Colonic mucosa (tissue), 4 donors: ENCODE measurements at regions not wholly inside any gene's neighbourhood (a gene's known extent, or its start where the extent isn't known, plus 50 kb on each side); places are given as distances from the start of the nearest gene placed in this dataset.

Source experiments
- DNase-seq: peaks from one replicate; pipeline ENCODE4 v3.0.0-alpha.2; 2020
- H3K27ac ChIP-seq: fragments of 200-600 bp; one replicate; pipeline ENCODE4 v1.8.0; 2021
- H3K27me3 ChIP-seq: fragments of 200-600 bp; one replicate; pipeline ENCODE4 v1.8.0; 2021
- H3K36me3 ChIP-seq: fragments of 200-600 bp; one replicate; pipeline ENCODE4 v1.8.0; 2021
- H3K4me1 ChIP-seq: fragments of 200-600 bp; one replicate; pipeline ENCODE4 v1.8.0; 2021; ENCODE audit warnings: mild to moderate bottlenecking
- H3K4me3 ChIP-seq: fragments of 200-600 bp; one replicate; pipeline ENCODE4 v1.8.0; 2021
- H3K9ac ChIP-seq, 2 donors: one replicate each; pipeline ENCODE4 v1.7.0; 2013; ENCODE audit warnings: control low read depth in 2 of 2, low read depth in 2 of 2, low read length in 2 of 2
- H3K9me3 ChIP-seq: fragments of 200-600 bp; one replicate; pipeline ENCODE4 v1.8.0; 2021
- intact Hi-C: fragments of 100-400 bp; cut with DNase I; formaldehyde crosslinking; loops from one replicate; pipeline ENCODE4 v1.14.1; 2022
- TF ChIP-seq, protein P1 (sequence below): fragments of 200-600 bp; IDR thresholded peaks from one replicate; pipeline ENCODE4 v1.8.0; 2022; ENCODE audit warnings: antibody characterized with exemption, mild to moderate bottlenecking
- donor health status: healthy.
- donor health status: DM: no; HTN: no; CAD: no.
- donor health status: DM: no; HTN: no; CAD: no.

DNA sequence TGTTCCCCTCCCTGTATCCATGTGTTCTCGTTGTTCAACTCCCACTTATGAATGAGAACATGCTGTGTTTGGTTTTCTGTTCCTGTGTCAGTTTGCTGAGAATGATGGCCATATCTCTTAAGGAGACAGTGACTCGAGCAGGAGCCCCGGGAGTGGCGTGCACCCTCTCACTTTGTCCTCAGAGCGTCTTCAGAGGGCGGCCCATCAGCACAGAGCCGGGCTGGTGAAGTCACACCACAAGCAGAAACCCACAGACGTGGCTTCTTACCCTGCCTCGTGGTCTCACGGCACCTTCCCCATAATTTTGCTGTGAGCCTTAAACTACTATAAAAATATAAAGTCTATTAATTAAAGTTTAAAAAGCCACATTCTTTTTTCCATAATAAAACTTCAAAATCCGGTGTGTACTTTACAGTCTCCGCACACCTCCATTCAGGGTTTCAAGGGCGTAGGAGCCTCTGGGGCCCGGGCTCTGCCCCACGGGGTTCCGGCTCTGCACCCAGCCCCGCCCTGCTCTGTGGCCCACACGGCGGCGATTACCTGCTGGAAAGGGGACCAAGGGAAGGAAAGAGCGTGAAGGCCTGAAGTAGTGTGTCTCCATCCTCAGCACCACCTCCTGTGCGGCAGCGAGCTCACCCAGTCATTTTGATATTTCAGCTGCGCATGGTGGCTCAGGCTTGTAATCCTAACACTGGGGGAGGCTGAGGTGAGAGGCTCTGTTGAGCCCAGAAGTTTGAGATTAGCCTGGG lies 101.3 kb upstream of the SOX1 start:
- TF ChIP-seq, protein P1, sequence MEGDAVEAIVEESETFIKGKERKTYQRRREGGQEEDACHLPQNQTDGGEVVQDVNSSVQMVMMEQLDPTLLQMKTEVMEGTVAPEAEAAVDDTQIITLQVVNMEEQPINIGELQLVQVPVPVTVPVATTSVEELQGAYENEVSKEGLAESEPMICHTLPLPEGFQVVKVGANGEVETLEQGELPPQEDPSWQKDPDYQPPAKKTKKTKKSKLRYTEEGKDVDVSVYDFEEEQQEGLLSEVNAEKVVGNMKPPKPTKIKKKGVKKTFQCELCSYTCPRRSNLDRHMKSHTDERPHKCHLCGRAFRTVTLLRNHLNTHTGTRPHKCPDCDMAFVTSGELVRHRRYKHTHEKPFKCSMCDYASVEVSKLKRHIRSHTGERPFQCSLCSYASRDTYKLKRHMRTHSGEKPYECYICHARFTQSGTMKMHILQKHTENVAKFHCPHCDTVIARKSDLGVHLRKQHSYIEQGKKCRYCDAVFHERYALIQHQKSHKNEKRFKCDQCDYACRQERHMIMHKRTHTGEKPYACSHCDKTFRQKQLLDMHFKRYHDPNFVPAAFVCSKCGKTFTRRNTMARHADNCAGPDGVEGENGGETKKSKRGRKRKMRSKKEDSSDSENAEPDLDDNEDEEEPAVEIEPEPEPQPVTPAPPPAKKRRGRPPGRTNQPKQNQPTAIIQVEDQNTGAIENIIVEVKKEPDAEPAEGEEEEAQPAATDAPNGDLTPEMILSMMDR: no peak
- intact Hi-C loops: no loop called here
- DNase-seq: no peak
- Histone ChIP-seq H3K36me3 (no peaks in the 10 kb centered on the region), H3K27ac (no peak overlapping the region), H3K4me3 (no peak overlapping the region), H3K27me3 (no peaks in the 10 kb centered on the region), H3K9ac (no peak overlapping the region), H3K4me1 (no peaks in the 10 kb centered on the region), H3K9me3 (no peaks in the 10 kb centered on the region)

DNA sequence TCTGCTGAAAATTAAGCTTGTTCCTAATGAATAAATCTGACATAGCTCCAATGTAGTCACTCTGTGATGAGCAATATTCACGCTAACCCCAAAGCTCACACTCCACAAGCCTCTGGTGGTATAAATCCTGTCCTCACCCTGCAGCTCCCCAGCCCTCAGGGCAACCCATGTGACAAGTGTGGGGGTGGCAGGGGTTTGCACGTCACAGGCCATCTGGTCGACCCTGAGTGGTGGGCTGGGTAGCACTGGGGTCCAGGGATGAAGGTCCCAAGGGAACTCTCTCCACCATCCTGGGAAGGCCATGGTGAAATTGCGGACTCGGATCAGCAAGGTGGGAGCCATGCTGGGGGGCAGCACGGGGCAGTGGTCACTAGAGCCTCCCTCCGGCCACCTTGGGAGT lies 100.0 kb upstream of the SOX1 start:
- DNase-seq: no peak
- Histone ChIP-seq H3K4me3 (no peak overlapping the region), H3K27ac (no peak overlapping the region), H3K4me1 (no peaks in the 10 kb centered on the region), H3K9me3 (no peaks in the 10 kb centered on the region), H3K27me3 (no peaks in the 10 kb centered on the region), H3K36me3 (no peaks in the 10 kb centered on the region), H3K9ac (no peak overlapping the region)
- intact Hi-C loops: no loop called here
- TF ChIP-seq, protein P1: no peak

DNA sequence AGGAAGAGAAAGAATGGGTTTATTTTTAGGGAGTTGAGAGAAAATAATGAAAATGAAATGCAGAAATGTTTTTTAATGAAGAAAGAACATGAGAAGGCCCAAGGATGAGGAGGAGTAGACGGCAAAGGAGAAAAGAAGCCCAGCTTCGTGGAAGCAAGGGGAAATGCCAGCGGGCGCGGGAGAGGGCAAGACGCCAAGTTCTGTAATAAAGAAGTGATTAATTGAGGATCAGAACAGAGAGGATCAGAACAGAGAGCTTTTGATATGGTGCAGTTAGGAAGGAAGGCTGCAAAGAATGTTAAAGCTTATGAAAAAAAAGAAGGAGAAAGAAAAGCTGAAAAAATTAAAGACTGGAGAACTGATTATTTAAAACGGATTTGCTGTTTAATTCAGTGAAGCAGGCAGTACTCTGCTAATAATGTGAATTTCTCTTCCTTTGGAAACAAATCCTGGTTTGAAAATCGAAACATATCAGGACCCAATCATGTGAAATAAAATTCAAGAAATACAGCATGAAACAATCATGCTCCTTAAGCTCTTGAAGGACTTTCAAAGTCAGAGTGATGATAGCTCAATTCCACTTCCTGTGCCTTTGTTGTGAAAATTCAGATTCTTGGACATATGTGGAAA lies 99.3 kb upstream of the SOX1 start:
- H3K9me3 ChIP-seq: no peaks in the 10 kb centered on the region
- no peaks in the 10 kb centered on the region for H3K4me1 ChIP-seq
- no peaks in the 10 kb centered on the region for H3K27me3 ChIP-seq
- H3K4me3 ChIP-seq: no peak overlapping the region
- intact Hi-C loops: no loop called here
- TF ChIP-seq, protein P1: no peak
- no peak overlapping the region for H3K27ac ChIP-seq
- H3K36me3 ChIP-seq: no peaks in the 10 kb centered on the region
- no peak for DNase-seq
- H3K9ac ChIP-seq: no peak overlapping the region

DNA sequence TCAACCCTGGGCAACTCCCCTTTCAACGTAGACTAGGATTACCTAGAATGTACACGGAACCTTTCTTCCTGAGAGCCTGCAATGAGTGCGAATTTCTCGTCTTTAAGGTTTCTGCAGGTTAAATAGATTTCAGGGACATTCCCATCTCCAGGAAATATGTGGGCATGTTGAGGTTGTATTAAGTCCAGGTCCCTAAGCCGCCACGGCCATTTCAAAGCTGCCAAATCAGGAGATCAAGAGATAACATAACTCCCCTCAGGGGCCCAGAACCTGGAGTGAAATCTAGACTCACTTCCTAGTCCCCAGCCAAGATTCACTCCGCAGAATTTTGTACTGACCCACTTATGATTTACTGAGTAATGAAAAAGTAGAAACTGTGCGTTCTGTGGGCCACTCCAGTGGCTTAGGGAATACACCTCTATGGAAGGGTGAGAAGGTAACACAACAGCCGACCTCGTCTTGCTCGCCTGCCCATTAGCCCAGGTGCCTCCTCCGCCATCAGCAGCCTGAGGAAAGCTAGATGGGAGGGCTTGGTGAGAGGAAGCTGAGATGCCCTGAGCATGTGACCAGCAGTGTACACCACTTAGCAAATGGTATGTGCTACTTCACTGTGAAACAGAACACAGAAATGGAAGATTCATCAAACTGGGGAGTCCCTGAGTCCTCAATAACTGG lies 98.5 kb upstream of the SOX1 start:
- H3K4me3 ChIP-seq: no peak overlapping the region
- H3K27me3 ChIP-seq: no peaks in the 10 kb centered on the region
- no peak overlapping the region for H3K9ac ChIP-seq
- TF ChIP-seq, protein P1: no peak
- H3K27ac ChIP-seq: no peak overlapping the region
- no peaks in the 10 kb centered on the region for H3K36me3 ChIP-seq
- DNase-seq: no peak
- intact Hi-C loops: no loop called here
- no peaks in the 10 kb centered on the region for H3K9me3 ChIP-seq
- H3K4me1 ChIP-seq: no peaks in the 10 kb centered on the region

DNA sequence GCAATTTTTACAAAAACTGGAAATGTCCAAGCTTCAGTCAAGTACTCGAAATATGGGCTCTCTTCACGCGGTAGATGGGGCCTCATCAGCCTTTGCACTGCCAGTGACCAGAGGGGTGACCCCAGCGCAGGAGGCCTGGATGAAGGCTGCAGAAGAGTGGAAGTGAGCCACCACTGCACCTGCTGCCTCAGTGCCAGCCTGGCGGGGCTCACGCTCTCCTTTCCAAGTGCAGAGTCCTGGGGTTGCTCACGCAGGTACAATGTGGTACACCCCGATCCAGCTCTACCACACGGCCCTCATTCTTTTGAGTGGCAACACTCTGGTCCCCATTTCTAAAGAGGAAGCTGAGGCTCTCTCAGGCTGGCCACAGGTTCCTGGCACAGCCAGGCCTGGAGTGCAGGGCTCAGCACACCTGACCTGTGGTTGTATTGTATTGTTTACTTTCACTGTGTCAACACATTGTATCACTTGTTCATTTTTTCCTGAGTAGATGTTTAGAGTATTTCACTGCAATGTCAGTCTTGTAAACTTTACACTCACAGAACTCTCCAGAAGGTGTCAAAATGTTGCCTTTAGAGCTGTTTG lies 97.3 kb upstream of the SOX1 start:
- H3K9me3 ChIP-seq: no peaks in the 10 kb centered on the region
- H3K36me3 ChIP-seq: no peaks in the 10 kb centered on the region
- TF ChIP-seq, protein P1: no peak
- intact Hi-C loops: no loop called here
- no peak overlapping the region for H3K27ac ChIP-seq
- DNase-seq: no peak
- no peak overlapping the region for H3K9ac ChIP-seq
- no peaks in the 10 kb centered on the region for H3K4me1 ChIP-seq
- no peaks in the 10 kb centered on the region for H3K27me3 ChIP-seq
- no peak overlapping the region for H3K4me3 ChIP-seq
